ENCODE measurements at regions not wholly inside any gene's neighbourhood (a gene's known extent, or its start where the extent isn't known, plus 50 kb on each side); places are given as distances from the start of the nearest gene placed in this dataset.
A peak's percentile ranks its signal among the peaks of the same experiment; 100 is the strongest.
"Not testable (repeated sequence)": the region's sequence is repeated elsewhere in the genome, so short reads cannot be mapped to it uniquely, and the experiment has no call there.

GRCh38 chr5:91283326-91283725, 99.8 kb downstream of the ARRDC3 start:
- DNase-seq, result no peak

GRCh38 chr5:91282210-91282609, 100.9 kb downstream of the ARRDC3 start:
- no peak for DNase-seq

- DNase-seq, result no peak
Measured at GRCh38 chr5:91281401-91281800, 101.7 kb downstream of the ARRDC3 start.

GRCh38 chr5:91280362-91281269, 102.5 kb downstream of the ARRDC3 start:
- DNase-seq, result peak; percentile 94

GRCh38 chr5:91277840-91278239, 105.3 kb downstream of the ARRDC3 start:
- no peak for DNase-seq

GRCh38 chr5:91277093-91277626, 106.0 kb downstream of the ARRDC3 start:
- no peak for DNase-seq

- DNase-seq, result no peak
Measured at GRCh38 chr5:91272858-91273257, 110.3 kb downstream of the ARRDC3 start.

- no peak for DNase-seq
Measured at GRCh38 chr5:91271999-91272398, 111.1 kb downstream of the ARRDC3 start.

- no peak for DNase-seq
Measured at GRCh38 chr5:91269198-91269597, 113.9 kb downstream of the ARRDC3 start.

GRCh38 chr5:91266184-91266705, 116.9 kb downstream of the ARRDC3 start:
- DNase-seq, result no peak

GRCh38 chr5:91264311-91265051, 118.6 kb downstream of the ARRDC3 start:
- DNase-seq, result no peak

- DNase-seq, result no peak
Measured at GRCh38 chr5:91263898-91264297, 119.2 kb downstream of the ARRDC3 start.

- no peak for DNase-seq
Measured at GRCh38 chr5:91257301-91257700, 125.8 kb downstream of the ARRDC3 start.

GRCh38 chr5:91256142-91256524, 127.0 kb downstream of the ARRDC3 start:
- no peak for DNase-seq

- no peak for DNase-seq
Measured at GRCh38 chr5:91255396-91256141, 127.5 kb downstream of the ARRDC3 start.

GRCh38 chr5:91252916-91253315, 130.2 kb downstream of the ARRDC3 start:
- no peak for DNase-seq

GRCh38 chr5:91245871-91246270, 137.2 kb downstream of the ARRDC3 start:
- DNase-seq, result no peak

- no peak for DNase-seq
Measured at GRCh38 chr5:91245074-91245452, 138.1 kb downstream of the ARRDC3 start.

GRCh38 chr5:91244380-91245073, 138.6 kb downstream of the ARRDC3 start:
- no peak for DNase-seq

GRCh38 chr5:91243852-91244251, 139.3 kb downstream of the ARRDC3 start:
- DNase-seq, result no peak

GRCh38 chr5:91243286-91243685, 139.8 kb downstream of the ARRDC3 start:
- DNase-seq, result no peak

- not testable (repeated sequence) for DNase-seq
Measured at GRCh38 chr5:91241460-91241859, 141.7 kb downstream of the ARRDC3 start.

Data from stimulated activated CD8-positive, alpha-beta memory T cell treated with anti-CD3 and anti-CD28 coated beads, Interleukin-4, amount 100 ng/mL, for 48 hours (primary cell).